Ovary (tissue), 7 donors: ENCODE measurements at regions not wholly inside any gene's neighbourhood (a gene's known extent, or its start where the extent isn't known, plus 50 kb on each side); places are given as distances from the start of the nearest gene placed in this dataset.

Experiments used
- DNase-seq, 5 donors: peaks; one replicate each; pipeline ENCODE4 v3.0.0-alpha.2; 2019 to 2020
- H3K27ac ChIP-seq, 2 donors: fragments of 200-600 bp; one replicate each; pipeline versions ENCODE4 v1.5.1 to v1.8.0; 2019 to 2022
- H3K27me3 ChIP-seq: fragments of 200-600 bp; one replicate; pipeline ENCODE4 v1.8.0; 2022
- H3K36me3 ChIP-seq: fragments of 200-600 bp; sonication (generic); one replicate; pipeline ENCODE4 v1.5.1; 2019
- H3K4me1 ChIP-seq: one replicate; pipeline ENCODE4 v1.8.1; 2013; ENCODE audit warnings: mild to moderate bottlenecking, moderate library complexity; ENCODE audit not compliant: insufficient read depth
- H3K4me3 ChIP-seq: fragments of 200-600 bp; sonication (generic); one replicate; pipeline ENCODE4 v1.5.1; 2017
- H3K9me3 ChIP-seq, 2 donors: fragments of 200-600 bp in 1 of 2; sonication (generic) in 1 of 2; one replicate each; pipeline versions ENCODE4 v1.5.1 to v1.8.1; 2013 to 2019; ENCODE audit warnings: mild to moderate bottlenecking in 1 of 2, moderate library complexity in 1 of 2
- EP300 ChIP-seq: sonication (generic); formaldehyde crosslinking; IDR thresholded peaks from one replicate; pipeline ENCODE4 v1.6.1; 2017; ENCODE audit warnings: antibody characterized with exemption
- POLR2A ChIP-seq: fragments of 450-650 bp; IDR thresholded peaks from one replicate; pipeline ENCODE4 v1.6.1; 2017; ENCODE audit warnings: antibody characterized with exemption, mild to moderate bottlenecking, moderate library complexity
- WGBS, 3 donors: extraction: QIAGEN DNeasy Blood & Tissue Kit in 1 of 3; methylation state at CpG; one replicate each; pipeline versions ENCODE4 v1.1.5 to v1.1.7; 2013 to 2017; 5-methylcytosine and 5-hydroxymethylcytosine counted together
- intact Hi-C, 4 donors: fragments of 100-400 bp; cut with DNase I; formaldehyde crosslinking; loops; one replicate each; pipeline versions ENCODE4 v1.11.0 to v1.15.1; 2022 to 2023
- TF ChIP-seq, protein P1 (sequence below), 3 donors: fragments of 450-650 bp in 2 of 3; fragments of 200-600 bp in 1 of 3; IDR thresholded peaks; one replicate each; pipeline versions ENCODE4 v1.5.1 to v1.8.0; 2016 to 2022; ENCODE audit warnings: antibody characterized with exemption in 3 of 3, mild to moderate bottlenecking in 1 of 3
- donor health status: DM: no; HTN: no; CAD: no; lungs with moderate emphysema.
- donor health status: DM: no; HTN: no; CAD: no.
- donor health status: Bipolar disorder and iron deficiency.
- donor health status: DM: no; HTN: no; CAD: no.
- donor health status: DM: yes; HTN: yes; CAD: no.

DNA sequence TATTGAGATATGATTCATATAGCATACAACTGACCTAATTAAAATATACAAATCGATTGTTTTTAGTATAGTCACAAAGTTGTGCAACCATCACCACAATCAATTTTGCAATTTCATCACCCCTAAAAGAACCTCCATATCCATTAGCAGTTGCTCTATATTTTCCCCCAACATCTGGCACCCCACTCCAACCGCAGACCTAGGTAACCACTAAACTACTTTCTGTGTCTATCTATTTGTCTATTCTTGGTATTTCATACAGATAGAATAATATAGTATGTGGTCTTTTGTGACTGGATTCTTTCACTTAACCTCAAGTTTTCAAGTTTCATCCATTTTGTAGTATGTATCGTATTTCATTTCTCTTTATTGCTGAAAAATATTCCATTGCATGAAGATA is 126.0 kb upstream of the CRY1 start:
- Histone ChIP-seq H3K27me3 (no peaks in the 10 kb centered on the region), H3K27ac (no peak overlapping the region), H3K4me3 (no peak overlapping the region), H3K4me1 (no peaks in the 10 kb centered on the region), H3K9me3 (no peaks in the 10 kb centered on the region), H3K36me3 (no peaks in the 10 kb centered on the region)
- WGBS, 3 donors, result 81 to 85% (median 84%) methylated on average over 3 of the region's 3 CpGs
- no peak for DNase-seq
- intact Hi-C loops, result no loop called here
- TF ChIP-seq POLR2A (no peak), EP300 (no peak)
- TF ChIP-seq, protein P1, sequence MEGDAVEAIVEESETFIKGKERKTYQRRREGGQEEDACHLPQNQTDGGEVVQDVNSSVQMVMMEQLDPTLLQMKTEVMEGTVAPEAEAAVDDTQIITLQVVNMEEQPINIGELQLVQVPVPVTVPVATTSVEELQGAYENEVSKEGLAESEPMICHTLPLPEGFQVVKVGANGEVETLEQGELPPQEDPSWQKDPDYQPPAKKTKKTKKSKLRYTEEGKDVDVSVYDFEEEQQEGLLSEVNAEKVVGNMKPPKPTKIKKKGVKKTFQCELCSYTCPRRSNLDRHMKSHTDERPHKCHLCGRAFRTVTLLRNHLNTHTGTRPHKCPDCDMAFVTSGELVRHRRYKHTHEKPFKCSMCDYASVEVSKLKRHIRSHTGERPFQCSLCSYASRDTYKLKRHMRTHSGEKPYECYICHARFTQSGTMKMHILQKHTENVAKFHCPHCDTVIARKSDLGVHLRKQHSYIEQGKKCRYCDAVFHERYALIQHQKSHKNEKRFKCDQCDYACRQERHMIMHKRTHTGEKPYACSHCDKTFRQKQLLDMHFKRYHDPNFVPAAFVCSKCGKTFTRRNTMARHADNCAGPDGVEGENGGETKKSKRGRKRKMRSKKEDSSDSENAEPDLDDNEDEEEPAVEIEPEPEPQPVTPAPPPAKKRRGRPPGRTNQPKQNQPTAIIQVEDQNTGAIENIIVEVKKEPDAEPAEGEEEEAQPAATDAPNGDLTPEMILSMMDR (IDR thresholded peaks at IDR 0.05), result no peak

DNA sequence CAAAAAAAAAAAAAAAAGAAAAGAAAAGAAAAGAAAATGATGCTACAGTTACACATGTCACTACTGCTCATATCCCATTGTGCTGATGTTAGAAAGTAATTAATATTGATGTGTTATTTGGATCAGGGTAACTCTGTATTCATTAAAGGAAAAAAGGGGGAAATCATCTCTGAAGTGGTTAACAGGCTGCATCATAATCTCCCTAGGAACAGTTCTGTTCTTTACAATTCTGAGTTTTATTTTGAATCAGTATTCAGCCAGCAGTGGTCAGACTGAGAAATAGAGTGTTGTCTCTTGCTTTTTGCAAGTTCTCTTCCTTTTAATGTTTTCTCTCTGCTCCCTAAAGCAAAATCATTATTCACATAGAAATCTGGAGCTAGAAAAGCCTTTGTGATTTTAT is 128.6 kb upstream of the CRY1 start:
- H3K27me3 ChIP-seq, result no peaks in the 10 kb centered on the region
- no peaks in the 10 kb centered on the region for H3K36me3 ChIP-seq
- H3K4me3 ChIP-seq, result no peak overlapping the region
- no peaks in the 10 kb centered on the region for H3K4me1 ChIP-seq
- intact Hi-C loops, result no loop called here
- DNase-seq, result no peak
- no peaks in the 10 kb centered on the region for H3K9me3 ChIP-seq
- TF ChIP-seq, protein P1 (IDR thresholded peaks at IDR 0.05), result no peak
- TF ChIP-seq POLR2A (no peak), EP300 (no peak)
- no peak overlapping the region for H3K27ac ChIP-seq

DNA sequence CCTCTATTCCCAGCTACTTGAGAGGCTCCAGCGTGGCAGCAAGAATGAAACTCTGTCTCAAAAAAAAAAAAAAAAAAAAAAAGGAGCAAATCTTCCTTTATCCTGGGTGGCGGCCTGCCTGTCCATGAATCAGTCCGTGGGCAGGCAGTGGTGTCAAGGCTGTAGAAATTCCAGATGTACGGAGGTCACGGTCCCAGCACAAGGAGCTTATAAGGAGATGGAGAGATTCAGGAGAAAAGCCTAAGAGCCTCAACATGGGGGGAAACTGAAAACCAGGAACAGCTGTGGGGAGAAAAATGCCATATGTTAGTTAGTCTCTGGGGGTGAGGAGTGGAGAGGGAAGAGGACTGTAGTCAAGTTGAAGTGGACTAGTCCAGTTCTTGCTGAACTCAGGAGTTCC is 130.5 kb upstream of the CRY1 start:
- no peak for DNase-seq
- Histone ChIP-seq H3K27me3 (no peaks in the 10 kb centered on the region), H3K4me3 (no peak overlapping the region), H3K9me3 (no peaks in the 10 kb centered on the region), H3K27ac (no peak overlapping the region), H3K36me3 (no peaks in the 10 kb centered on the region), H3K4me1 (no peaks in the 10 kb centered on the region)
- WGBS, 3 donors, result 32 to 53% (median 41%) methylated on average over 5 of the region's 5 CpGs
- TF ChIP-seq, protein P1 (IDR thresholded peaks at IDR 0.05), result no peak
- TF ChIP-seq EP300 (no peak), POLR2A (no peak)
- intact Hi-C loops, result no loop called here

DNA sequence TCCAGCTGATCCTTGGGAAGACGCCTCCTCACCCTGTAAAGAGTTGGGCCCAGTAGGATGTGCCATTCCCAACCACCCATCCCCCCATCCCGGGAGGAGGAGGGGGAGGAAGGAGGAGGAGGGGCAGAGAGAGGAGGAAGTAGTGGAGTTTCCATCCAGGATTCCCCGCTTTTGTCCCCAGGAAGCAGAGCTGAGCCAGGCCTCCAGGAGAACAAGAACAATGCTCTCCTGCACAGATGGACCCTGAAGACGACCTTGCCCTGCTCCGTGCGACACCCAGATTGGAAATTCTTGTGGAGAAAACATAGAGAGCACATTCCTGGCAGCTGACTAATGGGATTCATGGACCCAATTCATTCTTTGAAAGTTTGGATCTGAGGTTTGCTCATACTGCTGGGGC is 132.3 kb upstream of the CRY1 start:
- DNase-seq, result no peak
- no peak overlapping the region for H3K4me3 ChIP-seq
- no peaks in the 10 kb centered on the region for H3K4me1 ChIP-seq
- no peaks in the 10 kb centered on the region for H3K9me3 ChIP-seq
- 33 to 42% (median 40%) methylated on average over 6 of the region's 6 CpGs for WGBS, 3 donors
- TF ChIP-seq EP300 (no peak), POLR2A (no peak)
- TF ChIP-seq, protein P1 (IDR thresholded peaks at IDR 0.05), result no peak
- no peaks in the 10 kb centered on the region for H3K27me3 ChIP-seq
- H3K36me3 ChIP-seq, result no peaks in the 10 kb centered on the region
- intact Hi-C loops, result no loop called here
- H3K27ac ChIP-seq, result no peak overlapping the region

DNA sequence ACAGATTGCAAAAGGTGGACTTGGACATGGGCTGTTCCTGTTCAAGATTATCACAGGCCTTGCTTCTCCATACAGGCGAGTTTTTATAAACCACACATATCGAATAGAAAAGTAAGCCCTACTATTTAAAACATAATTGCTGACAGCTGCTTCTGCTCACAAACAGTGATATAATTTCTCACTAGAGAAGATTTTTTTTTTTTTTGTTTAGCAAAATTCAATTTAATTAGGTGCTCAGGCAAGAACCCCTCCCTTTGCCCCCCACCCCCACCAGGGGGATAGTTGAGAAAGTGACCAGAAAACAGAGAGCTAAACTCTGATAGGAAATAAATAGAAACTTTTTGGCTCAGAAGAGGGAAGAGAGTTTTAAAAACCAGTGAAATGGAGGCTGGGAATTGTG is 132.8 kb upstream of the CRY1 start:
- Histone ChIP-seq H3K27me3 (no peaks in the 10 kb centered on the region), H3K27ac (no peak overlapping the region), H3K9me3 (no peaks in the 10 kb centered on the region), H3K4me1 (no peaks in the 10 kb centered on the region), H3K4me3 (no peak overlapping the region), H3K36me3 (no peaks in the 10 kb centered on the region)
- DNase-seq, result no peak
- intact Hi-C loops, result no loop called here
- 16 to 26% (median 17%) methylated on average over 2 of the region's 2 CpGs for WGBS, 3 donors
- TF ChIP-seq POLR2A, result no peak
- TF ChIP-seq, protein P1 (IDR thresholded peaks at IDR 0.05), result no peak
- TF ChIP-seq EP300, result no peak
